ENCODE measurements at regions not wholly inside any gene's neighbourhood (a gene's known extent, or its start where the extent isn't known, plus 50 kb on each side); places are given as distances from the start of the nearest gene placed in this dataset.

- TF ChIP-seq CHD7 (IDR thresholded peaks at IDR 0.05; ENCODE audit: insufficient replicate concordance, low read length) (no peak), CBX8 (IDR thresholded peaks at IDR 0.05; ENCODE audit: borderline replicate concordance, low read depth, low read length) (no peak), EP300 (IDR thresholded peaks at IDR 0.05; ENCODE audit: borderline replicate concordance in 1 of 2, low read depth in 2 of 2, low read length in 2 of 2) (no peak), HDAC2 (IDR thresholded peaks at IDR 0.05; ENCODE audit: borderline replicate concordance in 1 of 2, low read depth in 2 of 2, low read length in 2 of 2) (no peak), RXRA (IDR thresholded peaks at IDR 0.05; ENCODE audit: insufficient read depth, low read depth, low read length) (no peak), JUND (IDR thresholded peaks at IDR 0.05; ENCODE audit: low read length) (no peak), CTBP2 (IDR thresholded peaks at IDR 0.05; ENCODE audit: borderline replicate concordance, insufficient read depth, insufficient read length, low read length) (no peak), MAX (IDR thresholded peaks at IDR 0.05) (no peak), TAF1 (IDR thresholded peaks at IDR 0.05; ENCODE audit: low read depth, low read length) (no peak), SUZ12 (IDR thresholded peaks at IDR 0.05; ENCODE audit: low read length) (no peak), EGR1 (IDR thresholded peaks at IDR 0.05; ENCODE audit: borderline replicate concordance, low read depth, low read length) (no peak), SIRT6 (IDR thresholded peaks at IDR 0.05; ENCODE audit: low read length) (no peak)
Measured at GRCh38 chr10:44317856-44318255, 67.0 kb downstream of the CXCL12 start (continued).

Data from H1 (cell line).